Glomerular endothelial cell (primary cell): ENCODE measurements at regions not wholly inside any gene's neighbourhood (a gene's known extent, or its start where the extent isn't known, plus 50 kb on each side); places are given as distances from the start of the nearest gene placed in this dataset.
"Not testable (repeated sequence)": the region's sequence is repeated elsewhere in the genome, so short reads cannot be mapped to it uniquely, and the experiment has no call there.

Source experiments
- DNase-seq: peaks from one replicate; pipeline ENCODE4 v3.0.0-alpha.2; 2011; ENCODE audit warnings: low read depth, low spot score; ENCODE audit errors: extremely low read depth

GRCh38 chr14:59132796-59133494 lies 55.5 kb upstream of the DAAM1 start:
- no peak for DNase-seq

GRCh38 chr14:59133709-59134108 lies 54.8 kb upstream of the DAAM1 start:
- no peak for DNase-seq

- DNase-seq = no peak
These were observed 54.2 kb upstream of the DAAM1 start for GRCh38 chr14:59134307-59134706.

GRCh38 chr14:59137256-59137655 lies 51.2 kb upstream of the DAAM1 start:
- DNase-seq = no peak

- DNase-seq = not testable (repeated sequence)
These were observed 49.9 kb upstream of the DAAM1 start for GRCh38 chr14:59138576-59138975.
